NCI-H526 treated with DMSO at 0.1 percent for 48 hours (cell line): ENCODE measurements at regions not wholly inside any gene's neighbourhood (a gene's known extent, or its start where the extent isn't known, plus 50 kb on each side); places are given as distances from the start of the nearest gene placed in this dataset.

Source experiments
- DNase-seq: peaks from one replicate; lab custom pipeline; 2025; lab: John Stamatoyannopoulos, UW

- DNase-seq = no peak
Observed at GRCh38 chr9:12933957-12934356, 159.1 kb downstream of the LURAP1L start.

GRCh38 chr9:12934545-12935272, 159.9 kb downstream of the LURAP1L start:
- no peak for DNase-seq

GRCh38 chr9:12935714-12936113, 160.9 kb downstream of the LURAP1L start:
- DNase-seq = no peak

GRCh38 chr9:12954441-12954840, 179.6 kb downstream of the LURAP1L start:
- no peak for DNase-seq

- no peak for DNase-seq
Observed at GRCh38 chr9:12955510-12956163, 180.8 kb downstream of the LURAP1L start.

- no peak for DNase-seq
Observed at GRCh38 chr9:12956261-12956660, 181.4 kb downstream of the LURAP1L start.

- no peak for DNase-seq
Observed at GRCh38 chr9:12956805-12957204, 182.0 kb downstream of the LURAP1L start.

GRCh38 chr9:12958279-12958678, 183.5 kb downstream of the LURAP1L start:
- DNase-seq = no peak

GRCh38 chr9:12958708-12959107, 183.9 kb downstream of the LURAP1L start:
- no peak for DNase-seq

GRCh38 chr9:12961276-12961809, 186.5 kb downstream of the LURAP1L start:
- no peak for DNase-seq

- no peak for DNase-seq
Observed at GRCh38 chr9:12963537-12963936, 188.7 kb downstream of the LURAP1L start.

- no peak for DNase-seq
Observed at GRCh38 chr9:12964271-12964670, 189.5 kb downstream of the LURAP1L start.

GRCh38 chr9:12965303-12965702, 190.5 kb downstream of the LURAP1L start:
- no peak for DNase-seq

- no peak for DNase-seq
Observed at GRCh38 chr9:12968093-12968492, 193.3 kb downstream of the LURAP1L start.

- DNase-seq = no peak
Observed at GRCh38 chr9:12972608-12973589, 198.1 kb downstream of the LURAP1L start.

GRCh38 chr9:12973710-12974109, 198.9 kb downstream of the LURAP1L start:
- DNase-seq = no peak

GRCh38 chr9:12974671-12975070, 199.9 kb downstream of the LURAP1L start:
- no peak for DNase-seq

- no peak for DNase-seq
Observed at GRCh38 chr9:12975496-12975895, 200.7 kb downstream of the LURAP1L start.

GRCh38 chr9:12980085-12980851, 205.4 kb downstream of the LURAP1L start:
- no peak for DNase-seq

- DNase-seq = no peak
Observed at GRCh38 chr9:12988258-12988657, 213.4 kb downstream of the LURAP1L start.

- DNase-seq = no peak
Observed at GRCh38 chr9:12989669-12990068, 214.8 kb downstream of the LURAP1L start.
